ENCODE measurements at regions not wholly inside any gene's neighbourhood (a gene's known extent, or its start where the extent isn't known, plus 50 kb on each side); places are given as distances from the start of the nearest gene placed in this dataset.
"Not testable (repeated sequence)": the region's sequence is repeated elsewhere in the genome, so short reads cannot be mapped to it uniquely, and the experiment has no call there.

- H3K9me3 Mint-ChIP-seq; H3K4me3 Mint-ChIP-seq; H3K36me3 Mint-ChIP-seq; H3K27me3 Mint-ChIP-seq; DNase-seq; ATAC-seq (ENCODE audit: low read depth in 2 of 2); H3K4me1 Mint-ChIP-seq: not testable (repeated sequence)
- peak overlapping the region in 1 of 6 donors; percentile 29 for H3K27ac Mint-ChIP-seq
Observed at GRCh38 chr1:222470252-222470805, 77.6 kb downstream of the HHIPL2 start.

GRCh38 chr1:222466150-222466865 is 81.6 kb downstream of the HHIPL2 start:
- no peak for DNase-seq
- H3K36me3 Mint-ChIP-seq: no peaks in the 10 kb centered on the region
- peak overlapping the region in 3 of 6 donors; percentile 24 to 98 (median 65) for H3K27ac Mint-ChIP-seq
- H3K4me1 Mint-ChIP-seq: peaks cover 12 to 21% (median 18%) of the 10 kb centered on the region in 3 donors
- no peaks in the 10 kb centered on the region for H3K9me3 Mint-ChIP-seq
- no peak for ATAC-seq (ENCODE audit: low read depth in 2 of 2)
- H3K4me3 Mint-ChIP-seq: peak overlapping the region in 6 of 8 donors; percentile 32 to 91 (median 46)
- H3K27me3 Mint-ChIP-seq: peaks cover 0 to 9% (median 8%) of the 10 kb centered on the region in 3 donors

- Mint-ChIP-seq H3K4me1 (peaks cover 12 to 21% (median 18%) of the 10 kb centered on the region in 3 donors), H3K27ac (peak overlapping the region; percentile 89 to 98 (median 96)), H3K4me3 (peak overlapping the region; percentile 87 to 98 (median 91)), H3K36me3 (no peaks in the 10 kb centered on the region), H3K9me3 (no peaks in the 10 kb centered on the region), H3K27me3 (peaks cover 1 to 12% (median 8%) of the 10 kb centered on the region in 3 donors)
- peak; percentile 84 to 89 for ATAC-seq (ENCODE audit: low read depth in 2 of 2)
- peak; percentile 87 for DNase-seq
Observed at GRCh38 chr1:222465211-222466041, 82.5 kb downstream of the HHIPL2 start.

- Mint-ChIP-seq H3K27ac (peak overlapping the region; percentile 16 to 98 (median 94)), H3K4me3 (peak overlapping the region; percentile 87 to 98 (median 91)), H3K9me3 (no peaks in the 10 kb centered on the region), H3K36me3 (no peaks in the 10 kb centered on the region), H3K4me1 (peaks cover 12 to 21% (median 18%) of the 10 kb centered on the region in 3 donors), H3K27me3 (peaks cover 7 to 18% (median 8%) of the 10 kb centered on the region in 3 donors)
- DNase-seq (peak; percentile 76), ATAC-seq (ENCODE audit: low read depth in 2 of 2) (peak; percentile 42 to 63)
Observed at GRCh38 chr1:222464841-222465210, 83.1 kb downstream of the HHIPL2 start.

- peak overlapping the region in 1 of 8 donors; percentile 91 for H3K4me3 Mint-ChIP-seq
- H3K27me3 Mint-ChIP-seq: peaks cover 8 to 21% (median 9%) of the 10 kb centered on the region in 3 donors
- peaks cover 0 to 5% (median 4%) of the 10 kb centered on the region in 7 donors for H3K9me3 Mint-ChIP-seq
- ATAC-seq (ENCODE audit: low read depth in 2 of 2): no peak
- peaks cover 12 to 21% (median 18%) of the 10 kb centered on the region in 3 donors for H3K4me1 Mint-ChIP-seq
- peaks cover 0 to 4% of the 10 kb centered on the region in 2 donors for H3K36me3 Mint-ChIP-seq
- no peak for DNase-seq
- H3K27ac Mint-ChIP-seq: peak overlapping the region in 2 of 6 donors; percentile 79 to 98
Observed at GRCh38 chr1:222463059-222463730, 84.7 kb downstream of the HHIPL2 start.

- H3K4me1 Mint-ChIP-seq: peaks cover 12 to 21% (median 18%) of the 10 kb centered on the region in 3 donors
- H3K4me3 Mint-ChIP-seq: peak overlapping the region in 2 of 8 donors; percentile 5 to 91
- DNase-seq (no peak), ATAC-seq (ENCODE audit: low read depth in 2 of 2) (no peak)
- peaks cover 8 to 21% (median 9%) of the 10 kb centered on the region in 3 donors for H3K27me3 Mint-ChIP-seq
- H3K9me3 Mint-ChIP-seq: peaks cover 2 to 9% (median 5%) of the 10 kb centered on the region in 7 donors
- peak overlapping the region in 1 of 6 donors; percentile 31 for H3K27ac Mint-ChIP-seq
- peaks cover 3 to 5% of the 10 kb centered on the region in 2 donors for H3K36me3 Mint-ChIP-seq
Observed at GRCh38 chr1:222462601-222463000, 85.3 kb downstream of the HHIPL2 start.

- H3K9me3 Mint-ChIP-seq: peaks cover 7 to 16% (median 12%) of the 10 kb centered on the region in 7 donors
- DNase-seq (no peak), ATAC-seq (ENCODE audit: low read depth in 2 of 2) (no peak)
- peaks cover 8 to 21% (median 9%) of the 10 kb centered on the region in 3 donors for H3K27me3 Mint-ChIP-seq
- H3K4me3 Mint-ChIP-seq: no peak overlapping the region
- H3K36me3 Mint-ChIP-seq: peaks cover 10 to 12% of the 10 kb centered on the region in 2 donors
- H3K27ac Mint-ChIP-seq: no peak overlapping the region
- H3K4me1 Mint-ChIP-seq: peaks cover 12 to 20% (median 18%) of the 10 kb centered on the region in 3 donors
Observed at GRCh38 chr1:222461941-222462340, 86.0 kb downstream of the HHIPL2 start.

- H3K36me3 Mint-ChIP-seq: peaks cover 12 to 13% of the 10 kb centered on the region in 2 donors
- ATAC-seq (ENCODE audit: low read depth in 2 of 2) (no peak), DNase-seq (no peak)
- H3K27ac Mint-ChIP-seq: no peak overlapping the region
- peaks cover 7 to 19% (median 15%) of the 10 kb centered on the region in 7 donors for H3K9me3 Mint-ChIP-seq
- H3K4me3 Mint-ChIP-seq: no peak overlapping the region
- peaks cover 3 to 19% (median 15%) of the 10 kb centered on the region in 3 donors for H3K4me1 Mint-ChIP-seq
- H3K27me3 Mint-ChIP-seq: peaks cover 8 to 21% (median 9%) of the 10 kb centered on the region in 3 donors
Observed at GRCh38 chr1:222459652-222460051, 88.3 kb downstream of the HHIPL2 start.

GRCh38 chr1:222457513-222457912 is 90.4 kb downstream of the HHIPL2 start:
- H3K9me3 Mint-ChIP-seq: peaks cover 7 to 19% (median 15%) of the 10 kb centered on the region in 7 donors
- H3K27ac Mint-ChIP-seq: no peak overlapping the region
- DNase-seq (no peak), ATAC-seq (ENCODE audit: low read depth in 2 of 2) (no peak)
- no peak overlapping the region for H3K4me3 Mint-ChIP-seq
- peaks cover 12 to 13% of the 10 kb centered on the region in 2 donors for H3K36me3 Mint-ChIP-seq
- H3K4me1 Mint-ChIP-seq: peaks cover 0 to 14% (median 4%) of the 10 kb centered on the region in 3 donors
- H3K27me3 Mint-ChIP-seq: peaks cover 9 to 21% (median 14%) of the 10 kb centered on the region in 3 donors

- Mint-ChIP-seq H3K27ac (no peak overlapping the region), H3K4me1 (peaks cover 0 to 14% (median 4%) of the 10 kb centered on the region in 3 donors), H3K36me3 (peaks cover 12 to 13% of the 10 kb centered on the region in 2 donors), H3K27me3 (peaks cover 9 to 20% (median 14%) of the 10 kb centered on the region in 3 donors), H3K9me3 (peaks cover 7 to 19% (median 15%) of the 10 kb centered on the region in 7 donors), H3K4me3 (no peak overlapping the region)
- ATAC-seq (ENCODE audit: low read depth in 2 of 2): no peak
- no peak for DNase-seq
Observed at GRCh38 chr1:222457084-222457483, 90.8 kb downstream of the HHIPL2 start.

GRCh38 chr1:222455188-222455879 is 92.6 kb downstream of the HHIPL2 start:
- DNase-seq (peak; percentile 63), ATAC-seq (ENCODE audit: low read depth in 2 of 2) (peak; percentile 95 to 97)
- H3K27me3 Mint-ChIP-seq: peaks cover 7 to 19% (median 15%) of the 10 kb centered on the region in 3 donors
- H3K4me1 Mint-ChIP-seq: peaks cover 0 to 14% (median 4%) of the 10 kb centered on the region in 3 donors
- peaks cover 12 to 13% of the 10 kb centered on the region in 2 donors for H3K36me3 Mint-ChIP-seq
- peaks cover 7 to 19% (median 15%) of the 10 kb centered on the region in 7 donors for H3K9me3 Mint-ChIP-seq
- H3K27ac Mint-ChIP-seq: peak overlapping the region in 1 of 6 donors; percentile 5
- peak overlapping the region in 4 of 8 donors; percentile 1 to 38 (median 20) for H3K4me3 Mint-ChIP-seq

GRCh38 chr1:222454782-222455181 is 93.1 kb downstream of the HHIPL2 start:
- peaks cover 0 to 14% (median 4%) of the 10 kb centered on the region in 3 donors for H3K4me1 Mint-ChIP-seq
- peak overlapping the region in 4 of 8 donors; percentile 1 to 32 (median 16) for H3K4me3 Mint-ChIP-seq
- H3K27me3 Mint-ChIP-seq: peaks cover 2 to 23% (median 13%) of the 10 kb centered on the region in 3 donors
- DNase-seq: no peak
- H3K9me3 Mint-ChIP-seq: peaks cover 7 to 19% (median 15%) of the 10 kb centered on the region in 7 donors
- peak; percentile 13 to 16 for ATAC-seq (ENCODE audit: low read depth in 2 of 2)
- H3K36me3 Mint-ChIP-seq: peaks cover 12 to 13% of the 10 kb centered on the region in 2 donors
- H3K27ac Mint-ChIP-seq: no peak overlapping the region
